Neutrophil (primary cell): ENCODE measurements at regions not wholly inside any gene's neighbourhood (a gene's known extent, or its start where the extent isn't known, plus 50 kb on each side); places are given as distances from the start of the nearest gene placed in this dataset.

Source experiments
- H3K27ac ChIP-seq: fragments of 200-600 bp; sonication (generic); 2 replicates; pipeline ENCODE4 v1.5.1; 2016; ENCODE audit warnings: mild to moderate bottlenecking, moderate library complexity
- H3K27me3 ChIP-seq: fragments of 200-600 bp; sonication (generic); 2 replicates; pipeline ENCODE4 v1.6.0; 2016; ENCODE audit warnings: mild to moderate bottlenecking
- H3K36me3 ChIP-seq: fragments of 200-600 bp; sonication (generic); 2 replicates; pipeline ENCODE4 v1.5.1; 2017
- H3K4me1 ChIP-seq, 2 experiments: fragments of 200-600 bp in 1 of 2; sonication (generic) in 1 of 2; 1 replicate in 1 of 2; 2 replicates in 1 of 2; pipeline versions ENCODE4 v1.5.1 to v1.6.1; 2013 to 2016; ENCODE audit warnings: low read depth in 1 of 2, low read length in 1 of 2, mild to moderate bottlenecking in 1 of 2, moderate library complexity in 1 of 2; ENCODE audit not compliant: control insufficient read depth in 1 of 2, insufficient read depth in 1 of 2
- H3K4me3 ChIP-seq, 2 experiments: fragments of 200-600 bp in 1 of 2; sonication (generic) in 1 of 2; 1 replicate in 1 of 2; 2 replicates in 1 of 2; pipeline ENCODE4 v1.5.1; 2013 to 2016; ENCODE audit warnings: low read depth in 1 of 2, low read length in 1 of 2, mild to moderate bottlenecking in 1 of 2, moderate library complexity in 1 of 2
- H3K9me3 ChIP-seq: fragments of 200-600 bp; sonication (generic); 2 replicates; pipeline ENCODE4 v1.5.1; 2016
- CTCF ChIP-seq: fragments of 200-600 bp; sonication (generic); IDR thresholded peaks from 2 replicates; pipeline ENCODE4 v1.5.1; 2016; ENCODE audit warnings: antibody characterized with exemption

GRCh38 chr7:135856356-135857144, 107.9 kb upstream of the FAM180A start:
- Histone ChIP-seq H3K27me3 (peaks cover 5% of the 10 kb centered on the region), H3K4me1 (no peaks in the 10 kb centered on the region), H3K36me3 (no peaks in the 10 kb centered on the region), H3K4me3 (no peak overlapping the region), H3K9me3 (no peaks in the 10 kb centered on the region), H3K27ac (no peak overlapping the region)
- no peak for TF ChIP-seq CTCF

GRCh38 chr7:135855846-135856245, 107.2 kb upstream of the FAM180A start:
- Histone ChIP-seq H3K36me3 (no peaks in the 10 kb centered on the region), H3K4me3 (no peak overlapping the region), H3K4me1 (no peaks in the 10 kb centered on the region), H3K27me3 (peaks cover 5% of the 10 kb centered on the region), H3K27ac (no peak overlapping the region), H3K9me3 (no peaks in the 10 kb centered on the region)
- no peak for TF ChIP-seq CTCF

GRCh38 chr7:135853499-135853898, 104.9 kb upstream of the FAM180A start:
- H3K36me3 ChIP-seq, result no peaks in the 10 kb centered on the region
- H3K27me3 ChIP-seq, result peaks cover 5% of the 10 kb centered on the region
- TF ChIP-seq CTCF, result no peak
- H3K27ac ChIP-seq, result no peak overlapping the region
- H3K9me3 ChIP-seq, result no peaks in the 10 kb centered on the region
- H3K4me3 ChIP-seq, result no peak overlapping the region
- no peaks in the 10 kb centered on the region for H3K4me1 ChIP-seq

- no peaks in the 10 kb centered on the region for H3K36me3 ChIP-seq
- H3K4me3 ChIP-seq, result no peak overlapping the region
- H3K9me3 ChIP-seq, result no peaks in the 10 kb centered on the region
- H3K27me3 ChIP-seq, result peaks cover 5% of the 10 kb centered on the region
- no peak overlapping the region for H3K27ac ChIP-seq
- H3K4me1 ChIP-seq, result no peaks in the 10 kb centered on the region
- no peak for TF ChIP-seq CTCF
Observed at GRCh38 chr7:135853008-135853407, 104.4 kb upstream of the FAM180A start.

GRCh38 chr7:135847242-135847641, 98.6 kb upstream of the FAM180A start:
- no peaks in the 10 kb centered on the region for H3K9me3 ChIP-seq
- H3K36me3 ChIP-seq, result no peaks in the 10 kb centered on the region
- H3K4me3 ChIP-seq, result no peak overlapping the region
- no peaks in the 10 kb centered on the region for H3K4me1 ChIP-seq
- no peak for TF ChIP-seq CTCF
- no peaks in the 10 kb centered on the region for H3K27me3 ChIP-seq
- H3K27ac ChIP-seq, result no peak overlapping the region
